ENCODE measurements at regions not wholly inside any gene's neighbourhood (a gene's known extent, or its start where the extent isn't known, plus 50 kb on each side); places are given as distances from the start of the nearest gene placed in this dataset.

- TF ChIP-seq CTCF (IDR thresholded peaks at IDR 0.05) = no peak
- no peak for TF ChIP-seq ZFX (IDR thresholded peaks at IDR 0.05; ENCODE audit: borderline replicate concordance)
Measured at GRCh38 chr6:66699385-66699784, 992.4 kb upstream of the EYS start.
